Stromal cell of bone marrow (primary cell): ENCODE measurements at regions not wholly inside any gene's neighbourhood (a gene's known extent, or its start where the extent isn't known, plus 50 kb on each side); places are given as distances from the start of the nearest gene placed in this dataset.

Experiments used
- DNase-seq: peaks from one replicate; pipeline ENCODE4 v3.0.0-alpha.2; 2012; ENCODE audit warnings: low read depth

- DNase-seq, result no peak
Observed at GRCh38 chr10:78366663-78367411, 333.2 kb downstream of the RPS24 start.

- DNase-seq, result no peak
Observed at GRCh38 chr10:78367751-78368150, 334.1 kb downstream of the RPS24 start.

- no peak for DNase-seq
Observed at GRCh38 chr10:78371136-78371535, 337.5 kb downstream of the RPS24 start.

- DNase-seq, result no peak
Observed at GRCh38 chr10:78372806-78373205, 339.1 kb downstream of the RPS24 start.

- DNase-seq, result no peak
Observed at GRCh38 chr10:78374331-78375028, 340.8 kb downstream of the RPS24 start.

GRCh38 chr10:78375854-78376785 lies 342.5 kb downstream of the RPS24 start:
- DNase-seq, result no peak

- no peak for DNase-seq
Observed at GRCh38 chr10:78377356-78377755, 343.7 kb downstream of the RPS24 start.

GRCh38 chr10:78378192-78378591 lies 344.5 kb downstream of the RPS24 start:
- DNase-seq, result no peak

GRCh38 chr10:78381107-78381506 lies 347.4 kb downstream of the RPS24 start:
- DNase-seq, result no peak

GRCh38 chr10:78382047-78382446 lies 348.4 kb downstream of the RPS24 start:
- DNase-seq, result no peak

GRCh38 chr10:78382772-78383171 lies 349.1 kb downstream of the RPS24 start:
- no peak for DNase-seq

- DNase-seq, result no peak
Observed at GRCh38 chr10:78383378-78384048, 349.9 kb downstream of the RPS24 start.

- DNase-seq, result no peak
Observed at GRCh38 chr10:78384049-78384431, 350.4 kb downstream of the RPS24 start.

- no peak for DNase-seq
Observed at GRCh38 chr10:78385599-78385998, 351.9 kb downstream of the RPS24 start.

GRCh38 chr10:78386509-78386908 lies 352.8 kb downstream of the RPS24 start:
- DNase-seq, result no peak

- no peak for DNase-seq
Observed at GRCh38 chr10:78388331-78389050, 354.8 kb downstream of the RPS24 start.

GRCh38 chr10:78389419-78389818 lies 355.8 kb downstream of the RPS24 start:
- DNase-seq, result no peak

GRCh38 chr10:78390051-78390450 lies 356.4 kb downstream of the RPS24 start:
- DNase-seq, result no peak

- no peak for DNase-seq
Observed at GRCh38 chr10:78390817-78391216, 357.2 kb downstream of the RPS24 start.

GRCh38 chr10:78391585-78391984 lies 357.9 kb downstream of the RPS24 start:
- DNase-seq, result no peak

- no peak for DNase-seq
Observed at GRCh38 chr10:78392197-78392596, 358.5 kb downstream of the RPS24 start.
